A673 (cell line): ENCODE measurements at regions not wholly inside any gene's neighbourhood (a gene's known extent, or its start where the extent isn't known, plus 50 kb on each side); places are given as distances from the start of the nearest gene placed in this dataset.
"Not testable (repeated sequence)": the region's sequence is repeated elsewhere in the genome, so short reads cannot be mapped to it uniquely, and the experiment has no call there.

Source experiments
- BruUV-seq: library from RNA; stranded (reverse); fragments of 400-500 nt; replicated peaks from 2 replicates; lab custom pipeline; 2021; lab: Mats Ljungman, UMichigan
- CTCF ChIA-PET: fragments of 300-600 bp; sonication (Branson Sonifier 250); formaldehyde crosslinking; loops from one replicate; lab custom pipeline; 2022; ENCODE audit warnings: antibody characterized with exemption; lab: Charles Lee
- POLR2A ChIA-PET: fragments of 300-600 bp; sonication (Branson Sonifier 250); formaldehyde crosslinking; loops from one replicate; lab custom pipeline; 2022; ENCODE audit warnings: antibody characterized with exemption; ENCODE audit not compliant: low non-redundant PET; lab: Charles Lee
- DNase-seq: peaks from one replicate; pipeline ENCODE4 v3.0.0-alpha.2; 2015; ENCODE audit warnings: low spot score
- H3K27ac ChIP-seq: fragments of 200-600 bp; sonication (generic); 2 replicates; pipeline ENCODE4 v1.5.1; 2016; ENCODE audit warnings: mixed run types, low read depth, mild to moderate bottlenecking, mixed read lengths, antibody characterized with exemption, low read length; ENCODE audit not compliant: poor library complexity, severe bottlenecking
- H3K27me3 ChIP-seq: fragments of 200-600 bp; sonication (generic); replicated peaks from 2 replicates; pipeline ENCODE4 v1.6.1; 2017; ENCODE audit warnings: mixed run types, low read depth, mild to moderate bottlenecking, mixed read lengths, antibody characterized with exemption, low read length; ENCODE audit not compliant: insufficient read depth, poor library complexity
- H3K36me3 ChIP-seq: fragments of 200-600 bp; sonication (generic); 2 replicates; pipeline ENCODE4 v1.6.1; 2016; ENCODE audit warnings: mixed run types, mild to moderate bottlenecking, mixed read lengths, antibody characterized with exemption, low read length; ENCODE audit not compliant: insufficient read depth, poor library complexity, severe bottlenecking
- H3K4me1 ChIP-seq: fragments of 200-600 bp; sonication (generic); 2 replicates; pipeline ENCODE4 v1.6.1; 2017; ENCODE audit warnings: mixed run types, mild to moderate bottlenecking, mixed read lengths, antibody characterized with exemption, low read length; ENCODE audit not compliant: insufficient read depth, poor library complexity, severe bottlenecking
- H3K4me3 ChIP-seq: fragments of 200-600 bp; sonication (generic); 2 replicates; pipeline ENCODE4 v1.5.1; 2016; ENCODE audit warnings: low read depth, mixed run types, mild to moderate bottlenecking, mixed read lengths, low read length; ENCODE audit not compliant: poor library complexity, severe bottlenecking
- H3K9me3 ChIP-seq: fragments of 200-600 bp; sonication (generic); 2 replicates; pipeline ENCODE4 v1.6.1; 2016; ENCODE audit warnings: mixed run types, low read depth, mild to moderate bottlenecking, mixed read lengths, antibody characterized with exemption, low read length; ENCODE audit not compliant: poor library complexity, severe bottlenecking
- EZH2 ChIP-seq: fragments of 200-600 bp; sonication (generic); IDR thresholded peaks from 2 replicates; pipeline ENCODE4 v1.6.1; 2017; ENCODE audit warnings: borderline replicate concordance, low read depth, mild to moderate bottlenecking, mixed read lengths, antibody characterized with exemption, low read length; ENCODE audit not compliant: poor library complexity, severe bottlenecking
- intact Hi-C: fragments of 100-400 bp; cut with micrococcal nuclease; formaldehyde crosslinking; loops from one replicate; pipeline ENCODE4 v1.10.0; 2022; ENCODE audit not compliant: unreplicated experiment
- TF ChIP-seq, protein P1 (sequence below): fragments of 300-800, 200-600 bp; sonication (generic); conservative IDR thresholded peaks from 2 replicates; pipeline ENCODE4 v1.5.1; 2017; ENCODE audit warnings: low read depth, mild to moderate bottlenecking, antibody characterized with exemption, low read length, moderate library complexity, mixed read lengths

DNA sequence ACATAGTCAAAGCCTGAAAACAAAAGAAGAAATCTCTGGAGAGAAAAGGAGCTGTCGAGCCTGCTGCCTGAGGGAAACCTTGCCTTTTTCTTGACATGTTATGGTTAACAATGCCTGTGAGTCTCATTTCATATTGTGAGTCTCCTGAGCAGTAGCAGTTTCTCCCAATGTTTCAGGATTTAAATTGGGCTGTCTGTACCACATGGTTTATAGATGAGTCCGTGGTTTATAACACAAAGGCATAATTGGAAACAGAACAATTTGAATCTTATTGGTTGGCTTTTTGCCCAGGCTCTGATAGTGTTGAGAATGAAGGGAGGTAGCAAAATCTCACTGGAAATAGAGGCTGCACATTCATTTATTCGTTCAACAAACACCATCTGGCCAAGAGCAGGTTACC is 540.9 kb downstream of the RAB38 start:
- peak; percentile 28 for DNase-seq
- Histone ChIP-seq H3K9me3 (no peaks in the 10 kb centered on the region), H3K4me3 (no peak overlapping the region), H3K27ac (no peak overlapping the region), H3K27me3 (peaks cover 52% of the 10 kb centered on the region), H3K36me3 (no peaks in the 10 kb centered on the region), H3K4me1 (no peaks in the 10 kb centered on the region)
- TF ChIP-seq EZH2 = no peak
- TF ChIP-seq, protein P1, sequence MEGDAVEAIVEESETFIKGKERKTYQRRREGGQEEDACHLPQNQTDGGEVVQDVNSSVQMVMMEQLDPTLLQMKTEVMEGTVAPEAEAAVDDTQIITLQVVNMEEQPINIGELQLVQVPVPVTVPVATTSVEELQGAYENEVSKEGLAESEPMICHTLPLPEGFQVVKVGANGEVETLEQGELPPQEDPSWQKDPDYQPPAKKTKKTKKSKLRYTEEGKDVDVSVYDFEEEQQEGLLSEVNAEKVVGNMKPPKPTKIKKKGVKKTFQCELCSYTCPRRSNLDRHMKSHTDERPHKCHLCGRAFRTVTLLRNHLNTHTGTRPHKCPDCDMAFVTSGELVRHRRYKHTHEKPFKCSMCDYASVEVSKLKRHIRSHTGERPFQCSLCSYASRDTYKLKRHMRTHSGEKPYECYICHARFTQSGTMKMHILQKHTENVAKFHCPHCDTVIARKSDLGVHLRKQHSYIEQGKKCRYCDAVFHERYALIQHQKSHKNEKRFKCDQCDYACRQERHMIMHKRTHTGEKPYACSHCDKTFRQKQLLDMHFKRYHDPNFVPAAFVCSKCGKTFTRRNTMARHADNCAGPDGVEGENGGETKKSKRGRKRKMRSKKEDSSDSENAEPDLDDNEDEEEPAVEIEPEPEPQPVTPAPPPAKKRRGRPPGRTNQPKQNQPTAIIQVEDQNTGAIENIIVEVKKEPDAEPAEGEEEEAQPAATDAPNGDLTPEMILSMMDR = no peak
- POLR2A ChIA-PET = no interaction called here
- BruUV-seq = no TSS peak
- CTCF ChIA-PET = no interaction called here
- intact Hi-C loops = no loop called here

DNA sequence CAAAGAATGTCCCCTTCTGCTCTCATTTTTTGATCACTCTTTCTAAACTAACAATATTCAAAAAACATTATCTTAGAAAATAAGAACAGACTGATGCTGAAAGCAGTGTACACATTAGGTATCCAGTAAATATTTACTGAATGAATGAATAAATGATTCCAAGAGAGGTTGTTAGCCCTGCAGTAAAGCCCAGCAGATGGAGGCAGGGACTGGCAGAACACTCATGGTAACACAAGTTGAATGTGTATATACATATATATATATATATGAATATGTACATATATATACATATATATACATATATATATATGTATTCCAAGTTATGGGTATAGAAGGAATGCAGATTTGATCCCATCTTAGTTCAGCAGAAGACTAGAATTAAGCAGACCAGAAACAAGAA is 546.3 kb downstream of the RAB38 start:
- CTCF ChIA-PET = no interaction called here
- no TSS peak for BruUV-seq
- TF ChIP-seq, protein P1 = no peak
- no peak for TF ChIP-seq EZH2
- intact Hi-C loops = no loop called here
- Histone ChIP-seq H3K27me3 (peaks cover 12% of the 10 kb centered on the region), H3K9me3 (no peaks in the 10 kb centered on the region), H3K4me1 (no peaks in the 10 kb centered on the region), H3K27ac (no peak overlapping the region), H3K4me3 (no peak overlapping the region), H3K36me3 (no peaks in the 10 kb centered on the region)
- POLR2A ChIA-PET = no interaction called here
- DNase-seq = no peak

DNA sequence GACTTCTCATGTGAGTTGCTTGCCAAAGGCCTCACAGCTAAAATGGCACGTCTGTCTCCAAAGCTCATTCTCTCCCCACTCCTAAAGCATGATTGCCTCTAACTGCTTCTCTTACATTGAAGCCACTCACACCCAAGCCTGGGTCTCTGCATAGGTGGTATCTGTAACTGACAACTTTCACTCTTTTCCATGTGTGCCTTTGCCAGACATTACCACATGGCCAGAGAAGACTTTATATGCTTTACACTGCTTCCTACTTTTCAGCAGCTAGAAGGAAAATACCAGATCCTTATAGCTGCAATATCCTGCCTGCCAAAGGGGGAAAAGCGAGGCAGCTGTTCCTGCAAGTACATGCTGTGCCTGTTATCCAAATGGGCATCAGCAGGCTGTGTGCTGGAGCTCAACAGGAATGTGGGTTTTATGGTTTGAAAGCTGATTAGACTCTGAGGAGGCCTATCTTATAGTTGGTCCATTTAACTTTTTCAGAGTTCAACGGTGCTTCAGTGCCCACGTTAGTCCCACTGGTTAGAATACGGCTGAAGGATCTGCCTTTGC is 547.1 kb downstream of the RAB38 start:
- POLR2A ChIA-PET = no interaction called here
- H3K4me1 ChIP-seq = no peaks in the 10 kb centered on the region
- DNase-seq = peak; percentile 8
- no TSS peak for BruUV-seq
- CTCF ChIA-PET = no interaction called here
- peaks cover 12% of the 10 kb centered on the region for H3K27me3 ChIP-seq
- intact Hi-C loops = no loop called here
- H3K36me3 ChIP-seq = no peaks in the 10 kb centered on the region
- no peak overlapping the region for H3K4me3 ChIP-seq
- TF ChIP-seq EZH2 = no peak
- TF ChIP-seq, protein P1 = no peak
- no peaks in the 10 kb centered on the region for H3K9me3 ChIP-seq
- no peak overlapping the region for H3K27ac ChIP-seq

DNA sequence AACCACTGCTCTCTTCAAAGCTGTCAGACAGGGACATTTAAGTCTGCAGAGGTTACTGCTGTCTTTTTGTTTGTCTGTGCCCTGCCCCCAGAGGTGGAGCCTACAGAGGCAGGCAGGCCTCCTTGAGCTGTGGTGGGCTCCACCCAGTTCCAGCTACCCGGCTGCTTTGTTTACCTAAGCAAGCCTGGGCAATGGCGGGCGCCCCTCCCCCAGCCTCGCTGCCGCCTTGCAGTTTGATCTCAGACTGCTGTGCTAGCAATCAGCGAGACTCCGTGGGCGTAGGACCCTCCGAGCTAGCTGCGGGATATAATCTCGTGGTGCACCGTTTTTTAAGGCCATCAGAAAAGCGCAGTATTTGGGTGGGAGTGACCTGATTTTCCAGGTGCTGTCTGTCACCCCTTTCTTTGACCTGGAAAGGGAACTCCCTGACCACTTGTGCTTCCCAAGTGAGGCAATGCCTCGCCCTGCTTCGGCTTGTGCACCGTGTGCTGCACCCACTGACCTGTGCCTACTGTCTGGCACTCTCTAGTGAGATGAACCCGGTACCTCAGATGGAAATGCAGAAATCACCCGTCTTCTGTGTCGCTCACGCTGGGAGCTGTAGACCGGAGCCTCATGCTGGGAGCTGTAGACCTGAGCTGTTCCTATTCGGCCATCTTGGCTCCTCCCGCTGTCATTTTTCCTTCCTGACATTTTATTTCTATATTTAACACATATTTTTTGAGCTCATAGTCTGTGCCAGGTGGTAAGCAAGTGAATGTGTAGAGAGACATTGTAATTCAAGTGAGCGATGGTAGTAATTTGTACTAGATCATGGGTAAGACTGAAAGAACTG is 551.5 kb downstream of the RAB38 start:
- CTCF ChIA-PET, H3K27ac ChIP-seq, H3K4me1 ChIP-seq, BruUV-seq, H3K27me3 ChIP-seq, H3K4me3 ChIP-seq, POLR2A ChIA-PET, intact Hi-C loops, H3K36me3 ChIP-seq, H3K9me3 ChIP-seq, DNase-seq: not testable (repeated sequence)
